ENCODE measurements at regions not wholly inside any gene's neighbourhood (a gene's known extent, or its start where the extent isn't known, plus 50 kb on each side); places are given as distances from the start of the nearest gene placed in this dataset.

DNA sequence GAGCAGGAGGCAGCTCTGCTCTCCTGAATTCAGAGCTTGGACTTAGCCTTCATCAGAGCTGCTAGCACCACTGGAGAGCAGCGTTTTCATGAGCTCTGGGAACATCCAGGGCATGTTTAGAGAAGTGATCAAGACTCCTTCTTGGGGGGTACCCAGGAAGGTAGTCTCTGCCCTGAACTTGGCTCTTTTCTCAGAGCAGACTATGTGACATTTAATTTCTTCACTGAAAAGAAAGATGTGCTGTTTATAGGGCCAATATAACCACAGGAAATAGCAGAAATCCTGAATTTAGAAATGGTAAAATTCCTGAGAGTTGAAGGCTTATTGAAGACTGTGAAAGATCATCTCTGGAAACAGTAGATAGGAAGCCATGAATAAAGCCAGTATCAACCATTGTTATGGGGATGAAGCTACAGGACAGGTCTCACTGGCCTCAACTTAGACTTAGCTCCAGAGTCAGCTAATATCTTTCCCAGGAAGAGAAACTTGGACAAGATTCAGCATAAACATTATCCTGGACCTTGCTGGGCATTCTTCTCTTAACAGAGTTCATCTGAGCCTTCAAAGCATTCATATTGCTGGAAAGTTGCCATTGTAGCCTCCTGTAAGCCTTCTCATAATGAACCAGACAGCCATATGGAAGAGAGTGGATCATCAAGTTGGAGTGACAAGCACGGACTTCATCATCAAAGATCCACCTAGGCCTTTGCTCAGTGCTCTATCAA lies 386.6 kb upstream of the THBS1 start:
- DNase-seq: no peak

DNA sequence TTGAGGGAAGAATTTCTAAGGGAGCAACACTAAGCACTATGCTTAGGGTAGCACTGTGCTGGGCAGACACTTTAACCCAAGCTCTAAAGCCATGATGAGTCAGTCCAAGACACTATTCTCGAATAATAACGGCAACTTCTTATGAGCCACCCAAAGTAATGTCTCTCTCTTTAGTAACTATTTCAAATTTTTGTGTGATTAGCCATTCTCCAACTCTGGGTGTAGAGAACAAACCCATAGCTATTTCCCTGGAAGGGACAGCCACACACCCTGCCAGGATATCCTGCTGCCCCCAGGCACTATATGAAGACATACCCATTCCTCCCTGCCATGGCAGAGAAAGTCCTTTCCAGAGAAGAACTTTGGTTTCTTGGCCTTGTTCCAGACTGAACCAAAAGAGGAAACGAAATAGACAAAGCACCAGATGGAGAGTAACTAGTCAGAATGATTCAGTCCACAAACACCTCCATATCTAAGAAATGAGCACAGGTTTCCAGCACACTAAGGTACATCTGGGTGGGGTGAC lies 384.9 kb upstream of the THBS1 start:
- DNase-seq: no peak

DNA sequence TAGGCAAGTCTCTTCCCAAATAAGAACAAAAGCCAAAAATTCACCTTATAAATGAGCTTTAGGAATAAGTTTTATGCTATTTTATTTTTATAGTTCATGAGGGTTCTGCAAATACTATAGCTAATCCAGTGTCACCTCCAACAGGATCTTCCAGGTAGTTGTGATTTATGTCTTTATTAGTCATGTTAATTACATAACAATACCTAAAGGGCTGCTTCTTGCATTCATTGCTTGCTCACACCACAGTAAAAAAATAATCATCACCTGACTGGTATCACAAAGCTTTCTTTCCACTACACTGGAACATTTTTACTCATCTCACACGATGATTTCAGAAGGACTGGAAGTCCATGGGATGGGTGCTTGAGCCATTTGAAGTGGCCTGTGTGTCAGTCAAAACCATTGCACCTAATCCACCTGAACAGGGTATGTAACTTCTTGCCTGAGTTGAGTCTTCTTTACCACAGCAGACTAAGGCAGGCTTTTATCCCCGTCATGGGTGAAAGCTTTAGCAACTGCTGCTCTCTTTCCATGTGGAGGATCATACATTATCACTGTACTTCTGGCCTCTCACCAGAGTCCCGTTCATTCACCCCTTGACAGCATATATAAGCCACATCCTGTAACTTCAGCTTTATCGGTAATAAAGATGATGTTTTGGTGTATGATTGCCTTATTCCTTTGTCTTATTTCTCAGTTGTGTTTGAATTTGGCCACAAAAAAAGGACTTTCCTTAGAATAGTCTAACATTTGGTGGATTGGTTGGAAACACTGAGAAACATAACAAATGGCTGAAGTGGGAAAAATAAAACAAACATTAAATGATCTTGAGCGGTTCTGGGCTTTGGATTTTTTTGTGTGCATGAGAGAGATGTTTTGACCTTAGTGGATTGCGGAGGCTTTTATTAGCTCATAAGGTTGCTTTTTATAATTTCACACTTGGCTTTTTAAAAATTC lies 382.6 kb upstream of the THBS1 start:
- DNase-seq: no peak

DNA sequence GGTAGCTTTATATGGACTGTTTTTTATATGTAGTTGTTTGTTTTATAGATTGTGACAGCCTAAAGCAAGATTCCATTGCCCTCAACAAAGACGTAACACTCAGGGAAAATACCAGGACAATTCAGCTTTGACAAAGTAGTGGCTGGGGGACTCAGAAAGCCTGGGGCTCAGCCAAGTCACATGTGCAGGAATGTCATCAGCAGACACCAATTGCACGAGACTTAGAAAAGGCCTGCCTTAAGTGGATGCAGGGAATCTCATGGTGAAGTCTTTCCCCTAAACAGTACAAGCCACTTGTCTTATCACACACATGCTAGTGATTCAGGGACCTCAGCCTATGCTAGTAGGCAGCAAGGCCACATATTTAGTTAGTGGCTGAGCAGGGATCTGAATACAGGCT lies 381.8 kb upstream of the THBS1 start:
- DNase-seq: no peak

DNA sequence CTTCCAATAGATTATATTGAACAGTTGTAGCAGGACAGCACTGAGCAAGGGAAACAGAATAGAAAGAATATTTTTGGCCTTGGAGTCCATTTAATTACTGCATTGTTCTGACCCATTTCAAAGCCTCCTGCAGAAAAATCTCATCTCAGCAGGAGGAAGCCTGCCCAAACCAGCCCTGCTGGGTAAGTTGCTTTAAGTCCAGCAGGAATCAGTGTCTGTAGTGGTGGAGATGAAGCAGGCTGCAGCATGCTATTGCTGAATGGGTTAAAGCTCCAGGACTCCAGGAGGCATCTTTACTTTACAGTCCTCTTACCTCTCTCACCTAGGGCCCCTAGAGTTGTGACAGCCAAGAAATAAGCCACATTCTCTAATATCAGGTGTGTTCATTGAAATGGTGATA lies 380.3 kb upstream of the THBS1 start:
- DNase-seq: no peak

- no peak for DNase-seq
Measured at GRCh38 chr15:39202641-39203040, 378.2 kb upstream of the THBS1 start.

DNA sequence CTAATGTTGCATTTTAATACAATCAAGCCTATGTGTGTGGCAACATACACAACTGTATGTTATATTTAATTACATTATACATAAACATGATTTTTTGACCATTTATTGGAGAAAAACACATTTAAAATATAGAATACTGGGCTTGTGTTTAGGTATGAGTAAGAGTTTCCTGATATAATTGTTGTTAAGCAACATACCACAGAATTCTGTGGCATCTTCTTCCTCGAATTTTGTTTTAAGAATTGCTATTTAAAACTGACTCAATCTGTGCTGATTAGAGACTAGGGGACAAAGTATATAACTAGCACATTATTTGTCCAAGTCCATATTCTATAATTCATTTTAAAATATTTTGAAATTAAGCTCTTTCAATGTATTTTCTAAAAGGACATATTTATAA lies 376.8 kb upstream of the THBS1 start:
- no peak for DNase-seq

GRCh38 chr15:39205081-39205480 lies 375.8 kb upstream of the THBS1 start:
- no peak for DNase-seq

GRCh38 chr15:39205506-39206371 lies 375.1 kb upstream of the THBS1 start:
- DNase-seq: no peak

DNA sequence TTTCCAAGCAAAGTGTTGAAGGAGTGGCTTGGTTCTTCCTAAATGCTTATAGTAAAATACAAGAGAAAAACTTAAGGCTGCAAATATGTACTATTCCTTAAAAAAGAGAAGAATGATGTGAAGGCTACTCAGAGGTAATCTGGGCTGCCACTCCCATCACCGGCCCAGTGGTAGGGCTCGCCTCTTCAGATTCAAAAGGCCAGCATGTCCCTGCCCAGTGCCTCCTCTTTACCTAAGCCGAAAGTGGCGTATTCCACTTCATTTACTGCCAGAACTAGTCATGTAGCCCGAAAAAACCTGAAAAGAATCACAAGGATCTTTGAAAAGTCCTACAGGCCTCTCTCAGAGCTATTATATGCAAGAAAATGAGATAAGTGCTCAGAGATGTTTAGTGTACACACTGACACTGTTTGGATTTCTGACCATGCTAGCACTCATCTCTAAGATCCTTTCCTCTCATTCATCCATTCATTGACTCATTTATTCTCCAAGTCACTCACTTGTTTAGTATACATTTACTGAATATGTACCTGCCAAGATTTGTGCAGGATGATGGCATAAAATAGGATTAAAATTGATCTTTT lies 373.3 kb upstream of the THBS1 start:
- no peak for DNase-seq

- no peak for DNase-seq
Measured at GRCh38 chr15:39208187-39208586, 372.7 kb upstream of the THBS1 start.

DNA sequence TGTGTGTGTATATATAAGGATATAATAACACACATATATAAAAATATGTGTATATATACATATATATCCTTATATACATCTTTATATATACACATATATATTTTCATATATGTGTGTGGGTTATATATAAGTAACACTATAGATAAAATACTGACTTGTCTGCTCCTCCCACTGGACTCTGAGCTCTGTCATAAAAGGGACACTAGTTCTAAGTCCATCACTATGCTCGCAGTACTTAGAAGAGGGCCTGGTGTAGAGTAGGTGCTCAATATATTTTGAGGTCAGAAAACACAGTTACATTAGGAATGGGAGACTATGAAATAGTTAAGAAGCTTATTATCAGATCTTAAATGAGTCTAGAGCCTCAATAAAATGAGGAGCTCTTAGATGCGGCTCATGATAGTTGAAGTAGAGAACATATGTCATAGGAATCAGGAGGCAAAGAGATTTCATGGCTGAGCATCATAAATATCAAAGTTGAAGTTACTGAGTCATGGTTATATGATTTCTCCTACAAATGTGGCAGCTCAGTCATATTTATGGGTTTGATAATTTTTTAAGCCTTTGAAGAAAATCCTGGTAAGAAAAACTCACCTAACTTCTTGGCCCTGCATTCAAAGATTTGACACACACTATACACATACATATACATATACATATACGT lies 371.2 kb upstream of the THBS1 start:
- DNase-seq: no peak

DNA sequence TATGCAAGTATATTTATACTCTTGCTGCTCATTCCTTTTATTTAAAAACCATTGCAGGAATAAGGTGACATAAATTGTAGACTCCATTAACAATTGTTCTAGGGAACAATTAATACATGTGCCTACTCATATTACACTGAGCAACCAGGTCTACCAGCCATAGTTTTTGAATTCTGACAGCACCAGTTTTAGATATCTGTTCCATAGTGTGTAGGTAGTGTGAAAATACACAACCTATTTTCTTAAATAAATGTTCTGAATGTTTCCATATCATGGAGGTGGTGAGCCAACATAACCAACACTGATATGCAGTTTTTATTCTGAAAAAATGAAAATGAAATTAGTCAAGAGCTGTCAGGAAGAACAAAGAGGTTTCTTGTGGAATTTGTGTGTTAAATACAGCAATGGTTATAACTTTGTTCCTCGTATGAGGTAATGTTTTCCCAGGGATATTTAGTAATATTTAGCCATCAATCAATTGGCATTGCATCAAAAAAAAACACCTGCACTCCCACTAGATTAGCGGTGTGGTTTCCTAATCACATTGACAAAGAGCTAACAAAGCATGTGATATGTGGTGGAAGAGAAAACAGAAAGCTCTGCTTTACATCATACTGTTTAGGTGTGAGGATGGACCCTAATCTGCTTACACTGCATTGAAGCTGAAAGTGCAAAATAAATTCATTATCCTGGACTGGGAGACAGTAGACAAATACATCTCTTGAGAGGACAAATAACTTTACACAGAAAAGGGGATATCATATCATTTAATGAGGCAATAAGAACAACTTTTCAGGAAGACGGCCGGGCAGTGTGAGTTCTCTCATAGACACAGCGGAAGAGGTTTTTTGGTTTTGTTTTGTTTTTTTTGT lies 369.5 kb upstream of the THBS1 start:
- DNase-seq: no peak

- no peak for DNase-seq
Measured at GRCh38 chr15:39213385-39213840, 367.5 kb upstream of the THBS1 start.

- no peak for DNase-seq
Measured at GRCh38 chr15:39215015-39215414, 365.9 kb upstream of the THBS1 start.

- DNase-seq: no peak
Measured at GRCh38 chr15:39216816-39217215, 364.1 kb upstream of the THBS1 start.

GRCh38 chr15:39219608-39220007 lies 361.3 kb upstream of the THBS1 start:
- no peak for DNase-seq

DNA sequence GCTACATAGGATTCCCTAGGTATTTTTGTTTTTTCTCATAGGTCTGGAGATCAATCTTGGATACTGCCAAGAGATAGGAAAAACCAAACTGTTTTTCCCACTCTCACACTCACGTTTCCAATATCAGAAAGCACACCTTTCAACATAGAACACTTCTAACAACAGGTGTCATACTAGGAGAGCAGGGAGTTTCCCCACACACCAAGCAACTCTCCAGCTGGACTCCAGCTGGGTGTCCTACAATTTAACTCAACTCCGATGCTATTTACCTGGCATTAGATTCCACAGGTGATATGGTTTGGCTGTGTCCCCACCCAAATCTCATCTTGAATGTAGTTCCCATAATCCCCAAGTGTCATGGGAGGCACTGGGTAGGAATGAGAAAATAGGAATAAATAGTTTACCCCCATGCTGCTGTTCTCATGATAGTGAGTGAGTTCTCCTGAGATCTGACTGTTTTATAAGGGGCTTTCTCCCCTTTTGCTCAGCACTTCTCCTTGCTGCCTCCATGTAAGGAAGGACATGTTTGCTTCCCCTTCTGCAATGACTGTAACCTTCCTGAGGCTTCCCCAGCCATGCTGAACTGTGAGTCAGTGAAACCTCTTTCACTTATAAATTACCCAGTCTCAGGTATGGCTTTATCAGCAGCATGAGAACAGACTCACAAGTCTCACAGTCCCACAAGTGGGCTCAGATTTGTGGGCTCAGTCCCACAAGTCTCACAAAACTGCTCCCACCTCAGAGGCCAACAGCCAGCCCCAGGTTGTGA lies 354.5 kb upstream of the THBS1 start:
- no peak for DNase-seq

GRCh38 chr15:39227001-39227400 lies 353.9 kb upstream of the THBS1 start:
- DNase-seq: no peak

GRCh38 chr15:39228889-39229288 lies 352.0 kb upstream of the THBS1 start:
- DNase-seq: no peak

Data from CD4-positive, alpha-beta T cell treated with Interferon gamma for 1 hour (primary cell).